ENCODE measurements at regions not wholly inside any gene's neighbourhood (a gene's known extent, or its start where the extent isn't known, plus 50 kb on each side); places are given as distances from the start of the nearest gene placed in this dataset.
A peak's percentile ranks its signal among the peaks of the same experiment; 100 is the strongest.

- no peak for DNase-seq
These were observed 117.4 kb upstream of the LINGO1 start for GRCh38 chr15:77749998-77750540.

GRCh38 chr15:77749236-77749997, 116.7 kb upstream of the LINGO1 start:
- no peak for DNase-seq

- DNase-seq, result no peak
These were observed 115.7 kb upstream of the LINGO1 start for GRCh38 chr15:77748078-77749064.

DNA sequence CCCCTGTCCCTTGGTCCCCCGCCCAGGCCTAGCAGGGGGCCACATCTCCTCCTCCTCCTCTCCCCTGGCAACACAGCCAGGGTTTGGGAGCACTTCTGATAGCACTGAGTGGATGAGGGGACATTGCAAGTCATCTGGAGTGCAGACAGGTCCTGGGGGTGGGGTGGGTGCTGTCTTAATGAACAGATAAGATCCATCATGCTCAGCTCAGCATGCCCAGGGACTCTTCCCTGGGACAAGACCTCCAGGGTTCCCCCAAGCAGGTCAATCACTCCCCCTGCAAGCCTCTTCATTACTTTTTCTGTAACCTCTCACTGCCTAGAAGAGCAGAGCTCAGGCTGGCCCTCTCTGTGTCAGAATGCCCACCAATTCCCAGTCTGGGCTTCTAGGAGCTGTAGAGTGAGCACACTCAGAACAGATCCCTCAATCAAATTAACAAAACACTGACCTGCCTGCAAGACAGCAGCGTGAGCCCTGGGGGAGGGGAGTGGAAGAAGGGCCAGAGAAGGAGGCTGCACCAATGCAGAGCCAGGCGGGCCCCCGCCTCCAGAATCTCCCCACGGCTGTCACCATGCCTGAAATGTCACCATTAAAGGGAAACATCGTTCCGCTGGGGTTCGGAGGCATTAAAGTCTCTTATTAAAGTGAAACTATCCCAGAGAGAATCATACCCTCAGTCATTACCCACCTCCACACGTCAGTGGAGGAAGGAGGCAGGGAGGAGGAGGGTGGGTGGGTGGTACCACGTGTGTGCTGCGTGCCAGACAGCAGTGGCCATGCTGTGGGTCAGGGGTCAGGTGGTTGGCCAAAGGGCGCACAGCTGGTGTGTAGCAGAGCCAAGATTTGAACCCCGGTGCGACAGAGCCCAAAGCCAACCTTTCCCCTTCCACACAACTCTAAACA, 114.7 kb upstream of the LINGO1 start:
- no peak for DNase-seq

GRCh38 chr15:77746254-77747174, 113.8 kb upstream of the LINGO1 start:
- no peak for DNase-seq

GRCh38 chr15:77744398-77744797, 111.7 kb upstream of the LINGO1 start:
- no peak for DNase-seq

DNA sequence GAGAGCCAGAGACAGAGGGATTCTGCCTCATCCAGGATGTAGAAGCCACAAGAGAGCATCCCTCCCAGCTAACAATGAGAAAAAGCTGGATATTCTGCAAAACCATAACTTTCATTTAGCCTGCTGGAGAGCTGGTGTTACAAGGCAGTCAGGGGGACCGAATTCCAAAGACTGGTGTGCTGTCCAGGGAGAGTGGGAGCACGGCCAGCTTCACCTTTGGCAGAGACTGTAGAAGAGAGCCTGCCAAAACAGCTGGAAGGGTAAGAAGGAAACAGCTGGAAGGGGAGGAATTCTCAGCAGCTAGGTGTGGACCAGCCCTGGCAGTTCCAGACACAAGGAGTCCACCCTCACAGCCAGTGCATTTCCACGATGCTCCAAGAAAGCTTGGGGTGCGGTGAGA, 109.9 kb upstream of the LINGO1 start:
- no peak for DNase-seq

DNA sequence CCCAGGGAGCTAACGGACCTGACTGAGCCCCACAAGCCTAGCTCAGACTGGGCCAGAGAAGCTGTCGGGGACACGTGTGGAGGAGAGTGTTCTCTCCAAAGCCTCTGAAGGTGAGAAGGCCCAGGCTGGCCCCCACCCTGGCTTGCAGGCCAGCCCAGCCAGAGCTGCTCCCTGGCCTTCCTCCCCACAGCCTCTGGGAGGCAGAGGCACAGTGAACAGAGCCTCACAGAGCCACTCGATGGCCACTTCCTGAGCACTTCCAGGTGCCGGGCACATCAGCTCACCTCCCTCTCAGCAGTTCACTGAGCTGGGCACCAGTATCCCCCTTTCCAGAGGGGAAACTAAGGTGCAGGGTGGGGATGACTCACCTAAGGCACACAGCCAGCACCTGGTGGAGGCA, 109.4 kb upstream of the LINGO1 start:
- DNase-seq, result no peak

GRCh38 chr15:77741106-77741505, 108.4 kb upstream of the LINGO1 start:
- no peak for DNase-seq

- peak; percentile 19 for DNase-seq
These were observed 107.1 kb upstream of the LINGO1 start for GRCh38 chr15:77739591-77740378.

DNA sequence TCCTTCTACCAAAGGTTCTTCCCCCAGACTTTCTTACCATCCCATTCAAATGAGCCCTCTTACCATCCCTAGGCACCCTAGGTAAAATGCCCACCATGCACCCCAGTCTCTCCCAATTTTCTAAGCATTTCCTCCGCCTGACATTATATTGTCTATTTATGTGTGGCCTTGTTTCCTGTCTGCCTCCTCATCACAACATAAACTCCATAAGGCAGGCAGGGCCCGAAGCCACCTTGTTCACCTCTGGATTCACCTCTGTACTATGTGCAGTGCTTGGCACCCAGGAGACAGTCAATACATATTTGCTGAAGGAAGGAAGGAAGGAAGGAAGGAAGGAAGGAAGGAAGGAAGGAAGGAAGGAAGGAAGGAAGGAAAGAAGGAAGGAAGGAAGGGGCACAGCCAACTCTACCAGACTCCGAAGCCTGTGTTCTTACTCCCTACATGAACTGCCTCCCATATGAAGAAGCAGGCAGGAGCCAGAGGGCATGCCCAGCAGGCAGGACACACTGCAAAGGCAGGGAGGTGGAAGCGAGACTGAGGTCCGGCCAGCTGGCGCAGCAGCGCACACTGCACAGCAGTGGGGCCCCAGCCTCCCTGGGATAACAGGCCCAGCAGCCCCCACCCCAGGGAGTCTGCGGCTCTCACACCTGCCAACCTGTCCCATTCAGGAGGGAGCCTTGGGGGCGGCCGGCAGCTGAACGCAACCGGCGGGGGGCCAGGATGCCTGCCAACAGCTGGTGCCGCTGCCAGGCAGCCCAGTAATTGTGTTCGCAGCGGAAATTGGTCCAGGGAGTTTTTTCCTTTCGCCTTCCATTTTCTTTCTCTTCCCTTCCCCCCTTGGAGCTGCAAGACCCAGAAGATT, 106.0 kb upstream of the LINGO1 start:
- DNase-seq, result peak; percentile 92

DNA sequence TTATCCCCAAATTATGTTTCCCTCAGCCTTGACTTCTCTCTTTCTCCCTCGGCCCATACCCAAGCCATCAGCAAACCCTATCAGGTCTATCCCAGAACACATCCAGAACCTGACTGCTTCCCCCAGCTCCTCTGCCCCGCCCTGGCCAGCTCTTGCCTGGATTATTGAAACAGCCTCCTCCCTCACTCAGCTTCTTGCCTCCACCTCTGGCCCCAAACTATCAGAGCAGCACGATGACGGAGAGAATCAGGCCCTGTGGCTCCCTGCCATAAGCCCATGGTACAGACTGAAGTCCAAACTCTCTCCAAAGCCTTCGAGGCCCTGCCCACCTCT, 105.3 kb upstream of the LINGO1 start:
- no peak for DNase-seq

- DNase-seq, result no peak
These were observed 104.7 kb upstream of the LINGO1 start for GRCh38 chr15:77737238-77738037.

DNA sequence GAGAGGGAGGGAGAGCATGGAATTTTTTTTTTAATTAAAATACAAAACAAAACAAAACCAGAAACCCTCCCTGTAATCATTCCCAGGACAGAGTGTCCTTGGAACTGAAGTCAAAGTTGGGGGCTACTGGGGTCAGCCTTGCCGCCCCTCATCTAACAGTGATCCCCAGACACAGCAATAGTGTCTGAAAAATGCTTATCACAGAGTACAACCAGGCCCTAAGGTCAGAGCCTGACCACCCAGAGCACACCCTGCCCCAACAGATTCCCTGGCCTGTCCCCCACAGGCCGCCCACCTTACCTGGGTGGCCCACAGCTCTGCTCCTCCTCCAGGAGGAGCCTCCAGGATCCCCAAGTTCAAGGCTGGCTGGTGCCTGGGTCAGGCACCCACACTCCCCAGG, 101.6 kb upstream of the LINGO1 start:
- DNase-seq, result no peak

DNA sequence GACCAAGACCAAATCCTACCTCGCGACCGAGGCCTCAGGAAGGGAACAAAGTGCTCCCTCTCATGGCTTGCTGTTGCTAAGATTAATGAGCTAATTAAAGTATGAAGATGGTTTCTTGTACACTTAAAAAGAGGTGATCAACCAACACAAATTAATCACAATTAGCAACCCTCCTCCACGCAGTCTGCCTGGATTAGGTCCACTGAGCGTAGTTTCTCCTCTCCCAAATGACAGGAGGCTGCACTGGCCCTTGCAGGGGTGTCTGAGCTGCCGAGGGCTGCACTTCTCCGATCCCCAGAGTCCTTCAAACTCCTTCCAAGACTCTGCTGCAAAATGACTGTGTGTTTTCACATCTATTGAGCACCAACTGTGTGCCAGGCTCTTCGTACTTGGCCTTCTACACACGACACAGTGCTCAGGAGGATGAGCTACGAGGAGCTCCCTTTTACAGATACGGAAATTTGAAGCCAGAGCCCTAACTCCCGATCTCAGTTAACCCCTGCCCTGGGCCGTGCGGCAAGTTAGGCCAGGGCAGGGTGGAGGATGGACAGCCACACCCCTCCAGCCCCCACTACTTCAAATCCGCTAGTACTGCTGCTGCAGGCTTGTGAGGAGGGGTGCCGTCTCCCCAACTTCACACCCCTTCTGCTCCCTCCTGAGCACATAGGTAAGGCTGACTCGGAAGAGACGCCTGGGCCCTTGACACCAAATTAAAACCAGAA, 101.0 kb upstream of the LINGO1 start:
- no peak for DNase-seq

GRCh38 chr15:77732514-77733335, 100.0 kb upstream of the LINGO1 start:
- DNase-seq, result no peak

- no peak for DNase-seq
These were observed 99.2 kb upstream of the LINGO1 start for GRCh38 chr15:77731945-77732344.

All from NCI-H2081 treated with DMSO at 0.1 percent for 48 hours (cell line).